ENCODE measurements at regions not wholly inside any gene's neighbourhood (a gene's known extent, or its start where the extent isn't known, plus 50 kb on each side); places are given as distances from the start of the nearest gene placed in this dataset.
"Not testable (repeated sequence)": the region's sequence is repeated elsewhere in the genome, so short reads cannot be mapped to it uniquely, and the experiment has no call there.

- Histone ChIP-seq H3K4me3 (no peak overlapping the region), H3K9me3 (no peaks in the 10 kb centered on the region), H3K4me1 (peaks cover 0 to 23% (median 1%) of the 10 kb centered on the region in 4 donors), H3K27ac (no peak overlapping the region), H3K36me3 (no peaks in the 10 kb centered on the region), H3K27me3 (no peaks in the 10 kb centered on the region)
- peak in 1 of 3 donors; percentile 45 for DNase-seq
- TF ChIP-seq CTCF (IDR thresholded peaks at IDR 0.05) (no peak), POLR2A (IDR thresholded peaks at IDR 0.05) (no peak)
Measured at GRCh38 chr22:22697377-22698117, 53.1 kb downstream of the GGTLC2 start.

- TF ChIP-seq CTCF (IDR thresholded peaks at IDR 0.05) (no peak), POLR2A (IDR thresholded peaks at IDR 0.05) (no peak)
- no peaks in the 10 kb centered on the region for H3K9me3 ChIP-seq
- no peaks in the 10 kb centered on the region for H3K36me3 ChIP-seq
- DNase-seq: peak in 2 of 3 donors; percentile 52 to 62
- peaks cover 0 to 23% (median 1%) of the 10 kb centered on the region in 4 donors for H3K4me1 ChIP-seq
- H3K27me3 ChIP-seq: no peaks in the 10 kb centered on the region
- no peak overlapping the region for H3K27ac ChIP-seq
- H3K4me3 ChIP-seq: no peak overlapping the region
Measured at GRCh38 chr22:22698263-22698750, 53.9 kb downstream of the GGTLC2 start.

- Histone ChIP-seq H3K4me1 (peaks cover 0 to 9% (median 1%) of the 10 kb centered on the region in 4 donors), H3K4me3 (no peak overlapping the region), H3K27ac (no peak overlapping the region), H3K9me3 (no peaks in the 10 kb centered on the region), H3K36me3 (no peaks in the 10 kb centered on the region), H3K27me3 (no peaks in the 10 kb centered on the region)
- TF ChIP-seq CTCF (IDR thresholded peaks at IDR 0.05) (no peak), POLR2A (IDR thresholded peaks at IDR 0.05) (no peak)
- DNase-seq: peak in 1 of 3 donors; percentile 4
Measured at GRCh38 chr22:22700631-22701030, 56.2 kb downstream of the GGTLC2 start.

GRCh38 chr22:22701557-22701956 is 57.1 kb downstream of the GGTLC2 start:
- H3K27me3 ChIP-seq, H3K4me1 ChIP-seq, H3K36me3 ChIP-seq, H3K9me3 ChIP-seq, H3K4me3 ChIP-seq: not testable (repeated sequence)
- H3K27ac ChIP-seq: peak overlapping the region in 2 of 4 donors; percentile 31 to 82
- DNase-seq: peak in 1 of 3 donors; percentile 19

GRCh38 chr22:22702237-22703202 is 58.1 kb downstream of the GGTLC2 start:
- peak overlapping the region in 3 of 4 donors; percentile 35 to 82 (median 36) for H3K27ac ChIP-seq
- TF ChIP-seq POLR2A (IDR thresholded peaks at IDR 0.05) (peak in 1 of 2 donors; percentile 3), CTCF (IDR thresholded peaks at IDR 0.05) (peak in 5 of 6 experiments; percentile 15 to 70 (median 50))
- DNase-seq: peak; percentile 11 to 87 (median 76)

More at GRCh38 chr22:22702237-22703202, 58.1 kb downstream of the GGTLC2 start:
- H3K4me1 ChIP-seq: peaks cover 0 to 9% (median 1%) of the 10 kb centered on the region in 4 donors
- no peaks in the 10 kb centered on the region for H3K27me3 ChIP-seq
- H3K9me3 ChIP-seq: no peaks in the 10 kb centered on the region
- no peak overlapping the region for H3K4me3 ChIP-seq
- no peaks in the 10 kb centered on the region for H3K36me3 ChIP-seq

Data from Peyer's patch (tissue), 4 donors.